Esophagus squamous epithelium (tissue), 4 donors: ENCODE measurements at regions not wholly inside any gene's neighbourhood (a gene's known extent, or its start where the extent isn't known, plus 50 kb on each side); places are given as distances from the start of the nearest gene placed in this dataset.

ENCODE experiments used
- POLR2A ChIP-seq, 4 donors: fragments of 450-650 bp; IDR thresholded peaks; one replicate each; pipeline ENCODE4 v1.6.1; 2017; ENCODE audit warnings: antibody characterized with exemption in 4 of 4, mild to moderate bottlenecking in 4 of 4, moderate library complexity in 3 of 4
- TF ChIP-seq, protein P1 (sequence below), 6 experiments: fragments of 450-650 bp in 4 of 6; fragments of 200-600 bp in 2 of 6; sonication (generic) in 2 of 6; IDR thresholded peaks; one replicate each; pipeline ENCODE4 v1.5.1; 2016 to 2019; ENCODE audit warnings: antibody characterized with exemption in 6 of 6, mild to moderate bottlenecking in 4 of 6, moderate library complexity in 4 of 6

DNA sequence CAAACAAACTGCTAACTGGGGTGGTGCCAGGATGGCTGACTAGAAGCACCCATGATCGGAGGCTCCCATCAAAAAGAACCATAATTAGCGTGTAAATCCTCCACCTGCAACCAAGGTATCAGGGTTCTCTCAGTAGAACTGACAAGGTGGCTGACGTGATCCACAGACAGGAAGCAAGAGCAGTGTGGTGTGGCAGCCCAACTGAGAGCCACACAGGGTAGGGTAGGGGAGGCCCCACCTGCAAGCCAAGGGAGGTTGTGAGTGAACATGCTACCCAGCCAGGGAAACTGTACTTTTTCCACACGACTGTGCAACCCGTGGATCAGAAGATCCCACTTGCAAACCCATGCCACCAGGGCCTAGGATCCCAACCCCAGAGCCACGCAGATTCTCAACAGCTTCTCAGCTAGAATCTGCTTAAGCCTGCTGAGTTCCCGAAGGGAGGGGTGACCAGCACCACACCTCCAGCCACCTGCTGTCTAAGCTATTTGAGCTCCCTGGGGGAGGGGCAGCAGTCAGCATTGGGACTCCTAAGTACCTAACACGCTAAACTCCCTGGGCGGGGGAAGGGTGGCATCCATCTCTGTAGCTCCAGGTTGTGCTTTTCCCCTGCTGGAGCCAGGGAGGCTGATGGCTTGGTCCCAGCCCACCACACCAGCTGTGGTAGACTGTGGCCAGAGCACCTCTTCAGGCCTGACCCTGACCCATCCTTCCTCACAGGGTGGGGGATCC lies 425.1 kb downstream of the GPM6A start:
- TF ChIP-seq, protein P1, sequence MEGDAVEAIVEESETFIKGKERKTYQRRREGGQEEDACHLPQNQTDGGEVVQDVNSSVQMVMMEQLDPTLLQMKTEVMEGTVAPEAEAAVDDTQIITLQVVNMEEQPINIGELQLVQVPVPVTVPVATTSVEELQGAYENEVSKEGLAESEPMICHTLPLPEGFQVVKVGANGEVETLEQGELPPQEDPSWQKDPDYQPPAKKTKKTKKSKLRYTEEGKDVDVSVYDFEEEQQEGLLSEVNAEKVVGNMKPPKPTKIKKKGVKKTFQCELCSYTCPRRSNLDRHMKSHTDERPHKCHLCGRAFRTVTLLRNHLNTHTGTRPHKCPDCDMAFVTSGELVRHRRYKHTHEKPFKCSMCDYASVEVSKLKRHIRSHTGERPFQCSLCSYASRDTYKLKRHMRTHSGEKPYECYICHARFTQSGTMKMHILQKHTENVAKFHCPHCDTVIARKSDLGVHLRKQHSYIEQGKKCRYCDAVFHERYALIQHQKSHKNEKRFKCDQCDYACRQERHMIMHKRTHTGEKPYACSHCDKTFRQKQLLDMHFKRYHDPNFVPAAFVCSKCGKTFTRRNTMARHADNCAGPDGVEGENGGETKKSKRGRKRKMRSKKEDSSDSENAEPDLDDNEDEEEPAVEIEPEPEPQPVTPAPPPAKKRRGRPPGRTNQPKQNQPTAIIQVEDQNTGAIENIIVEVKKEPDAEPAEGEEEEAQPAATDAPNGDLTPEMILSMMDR (IDR thresholded peaks at IDR 0.05) = no peak
- no peak for TF ChIP-seq POLR2A (IDR thresholded peaks at IDR 0.05)
